NCI-H82 (cell line): ENCODE measurements at regions not wholly inside any gene's neighbourhood (a gene's known extent, or its start where the extent isn't known, plus 50 kb on each side); places are given as distances from the start of the nearest gene placed in this dataset.

ENCODE experiments used
- DNase-seq: peaks from one replicate; lab custom pipeline; 2025; lab: John Stamatoyannopoulos, UW

- DNase-seq: no peak
Observed at GRCh38 chr18:22113144-22113844, 56.1 kb upstream of the GATA6 start.

- DNase-seq: no peak
Observed at GRCh38 chr18:22114526-22115321, 54.7 kb upstream of the GATA6 start.

GRCh38 chr18:22115573-22115972 lies 53.8 kb upstream of the GATA6 start:
- no peak for DNase-seq
